Activated CD8-positive, alpha-beta memory T cell treated with anti-CD3 and anti-CD28 coated beads, Interleukin-2, amount 50 U/mL, for 24 hours (primary cell): ENCODE measurements at regions not wholly inside any gene's neighbourhood (a gene's known extent, or its start where the extent isn't known, plus 50 kb on each side); places are given as distances from the start of the nearest gene placed in this dataset.
"Not testable (repeated sequence)": the region's sequence is repeated elsewhere in the genome, so short reads cannot be mapped to it uniquely, and the experiment has no call there.

Source experiments
- DNase-seq: peaks from one replicate; pipeline ENCODE4 v3.0.0-alpha.2; 2020; ENCODE audit errors: extremely low read depth

- DNase-seq, result no peak
These were observed 144.9 kb upstream of the MTPN start for GRCh38 chr7:136122026-136122425.

GRCh38 chr7:136117539-136117938 lies 140.4 kb upstream of the MTPN start:
- DNase-seq, result no peak

- DNase-seq, result no peak
These were observed 139.0 kb upstream of the MTPN start for GRCh38 chr7:136116186-136116585.

GRCh38 chr7:136114966-136115762 lies 138.0 kb upstream of the MTPN start:
- peak; percentile 4 for DNase-seq

GRCh38 chr7:136114467-136114866 lies 137.3 kb upstream of the MTPN start:
- not testable (repeated sequence) for DNase-seq

- not testable (repeated sequence) for DNase-seq
These were observed 131.9 kb upstream of the MTPN start for GRCh38 chr7:136109037-136109436.

- DNase-seq, result no peak
These were observed 128.0 kb upstream of the MTPN start for GRCh38 chr7:136105191-136105590.

GRCh38 chr7:136104269-136104603 lies 127.1 kb upstream of the MTPN start:
- no peak for DNase-seq

GRCh38 chr7:136103545-136104268 lies 126.5 kb upstream of the MTPN start:
- no peak for DNase-seq

- no peak for DNase-seq
These were observed 125.7 kb upstream of the MTPN start for GRCh38 chr7:136102881-136103280.

GRCh38 chr7:136092714-136093113 lies 115.6 kb upstream of the MTPN start:
- not testable (repeated sequence) for DNase-seq

GRCh38 chr7:136087881-136088280 lies 110.7 kb upstream of the MTPN start:
- DNase-seq, result no peak

GRCh38 chr7:136086712-136087111 lies 109.6 kb upstream of the MTPN start:
- no peak for DNase-seq

GRCh38 chr7:136079934-136080333 lies 102.8 kb upstream of the MTPN start:
- no peak for DNase-seq

GRCh38 chr7:136079478-136079892 lies 102.3 kb upstream of the MTPN start:
- DNase-seq, result no peak

GRCh38 chr7:136079066-136079465 lies 101.9 kb upstream of the MTPN start:
- DNase-seq, result no peak

GRCh38 chr7:136078630-136079029 lies 101.5 kb upstream of the MTPN start:
- DNase-seq, result no peak

- no peak for DNase-seq
These were observed 99.8 kb upstream of the MTPN start for GRCh38 chr7:136076954-136077353.

- no peak for DNase-seq
These were observed 97.7 kb upstream of the MTPN start for GRCh38 chr7:136074843-136075242.

GRCh38 chr7:136072447-136072846 lies 95.3 kb upstream of the MTPN start:
- no peak for DNase-seq

- no peak for DNase-seq
These were observed 93.8 kb upstream of the MTPN start for GRCh38 chr7:136070736-136071505.

- no peak for DNase-seq
These were observed 92.8 kb upstream of the MTPN start for GRCh38 chr7:136069840-136070529.
